HS-27A (cell line): ENCODE measurements at regions not wholly inside any gene's neighbourhood (a gene's known extent, or its start where the extent isn't known, plus 50 kb on each side); places are given as distances from the start of the nearest gene placed in this dataset.

Experiments
- DNase-seq: peaks from one replicate; pipeline ENCODE4 v3.0.0-alpha.2; 2012; ENCODE audit warnings: low read depth, missing footprints

GRCh38 chr2:22600156-22600555, 784.8 kb upstream of the KLHL29 start:
- DNase-seq: no peak

- DNase-seq: no peak
These were observed 784.0 kb upstream of the KLHL29 start for GRCh38 chr2:22600999-22601398.

DNA sequence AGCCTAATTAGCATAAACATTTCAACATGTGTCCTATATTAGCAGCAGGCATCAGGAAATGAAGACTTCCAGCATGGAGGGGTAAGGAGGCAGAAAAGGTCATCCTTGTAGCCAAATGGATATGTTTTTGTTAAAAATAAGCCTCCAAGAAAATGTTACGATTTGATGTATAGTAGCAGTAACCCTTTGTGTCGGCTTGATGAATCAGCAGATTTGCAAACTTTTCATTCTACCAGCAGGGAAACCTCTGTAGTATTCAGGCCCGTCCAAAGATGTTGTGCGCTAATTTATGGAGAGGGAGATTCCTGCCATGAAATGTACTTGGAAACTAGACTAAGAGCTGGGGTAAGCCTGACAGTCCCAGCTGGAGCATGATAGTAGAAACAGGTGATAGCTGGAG, 780.8 kb upstream of the KLHL29 start:
- no peak for DNase-seq

- DNase-seq: no peak
These were observed 768.9 kb upstream of the KLHL29 start for GRCh38 chr2:22616031-22616430.

GRCh38 chr2:22623620-22624019, 761.4 kb upstream of the KLHL29 start:
- no peak for DNase-seq

DNA sequence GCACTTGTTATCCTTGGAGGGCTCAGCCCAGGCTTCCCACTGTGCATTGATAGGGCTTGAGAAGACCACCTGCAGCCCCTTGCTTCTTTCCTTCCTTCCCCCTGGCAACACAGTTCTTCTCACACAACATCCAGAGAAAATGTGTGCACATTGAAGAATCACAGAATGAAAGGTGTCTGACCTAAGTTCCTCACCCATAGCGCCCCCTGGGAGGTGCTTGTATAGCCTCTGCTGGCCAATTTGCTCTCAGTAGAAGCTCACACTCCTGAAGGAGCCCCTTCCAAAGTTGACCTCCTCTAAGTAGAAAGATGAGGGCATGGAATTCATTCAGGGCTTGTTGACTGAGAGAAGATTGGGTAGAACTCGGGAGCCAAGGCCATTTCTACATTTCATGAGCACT, 758.4 kb upstream of the KLHL29 start:
- DNase-seq: no peak

GRCh38 chr2:22628221-22628620, 756.8 kb upstream of the KLHL29 start:
- no peak for DNase-seq

GRCh38 chr2:22628906-22629305, 756.1 kb upstream of the KLHL29 start:
- DNase-seq: no peak

GRCh38 chr2:22634167-22634566, 750.8 kb upstream of the KLHL29 start:
- no peak for DNase-seq

DNA sequence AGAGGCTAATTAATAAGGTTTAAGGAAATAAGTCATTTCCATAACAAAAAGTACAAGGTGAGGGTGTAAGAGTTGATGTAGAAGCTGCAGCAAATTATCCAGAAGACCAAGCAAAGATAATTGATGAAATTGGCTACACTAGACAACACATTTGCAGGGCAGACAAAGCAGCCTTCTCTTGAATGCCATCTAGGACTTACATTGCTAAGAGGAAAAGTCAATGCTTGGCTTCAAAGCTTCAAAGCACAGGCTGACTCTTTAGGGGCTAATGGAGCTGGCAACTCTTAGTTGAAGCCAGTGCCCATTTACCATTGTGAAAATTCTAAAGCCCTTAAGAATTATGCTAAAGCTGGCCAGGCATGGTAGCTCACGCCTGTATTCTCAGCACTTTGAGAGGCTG, 728.6 kb upstream of the KLHL29 start:
- no peak for DNase-seq

DNA sequence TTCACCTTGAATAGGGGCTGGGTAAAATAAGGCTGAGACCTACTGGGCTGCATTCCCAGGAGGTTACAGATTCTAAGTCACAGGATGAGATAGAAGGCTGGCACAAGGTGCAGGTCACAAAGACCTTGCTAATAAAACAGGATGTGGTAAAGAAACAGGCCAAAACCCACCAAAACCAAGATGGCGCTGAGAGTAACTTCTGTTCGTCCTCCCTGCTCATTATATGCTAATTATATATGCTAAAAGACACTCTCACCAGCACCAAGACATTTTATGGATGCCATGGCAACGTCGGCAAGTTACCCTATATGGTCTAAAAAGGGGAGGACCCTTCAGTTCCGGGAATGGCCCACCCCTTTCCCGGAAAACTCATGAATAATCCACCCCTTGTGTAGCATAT, 711.5 kb upstream of the KLHL29 start:
- DNase-seq: no peak

DNA sequence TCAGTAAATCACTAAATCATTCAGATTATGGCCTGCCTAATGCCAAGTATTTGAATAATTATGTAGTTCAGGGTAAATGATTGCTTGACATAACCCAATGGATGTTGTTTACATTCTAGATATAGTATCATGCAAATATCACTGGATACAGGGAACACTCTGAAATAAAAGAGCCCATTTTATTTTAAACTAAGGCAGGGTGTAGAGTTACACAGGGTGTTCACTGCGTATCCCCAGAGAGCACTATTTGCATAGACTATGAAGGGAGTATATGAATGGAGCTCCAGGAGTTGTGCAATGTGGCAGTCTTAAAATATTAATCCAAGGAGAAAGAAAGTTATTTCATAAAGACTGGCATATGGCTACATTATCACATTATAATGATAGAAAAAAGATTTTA, 701.1 kb upstream of the KLHL29 start:
- no peak for DNase-seq

DNA sequence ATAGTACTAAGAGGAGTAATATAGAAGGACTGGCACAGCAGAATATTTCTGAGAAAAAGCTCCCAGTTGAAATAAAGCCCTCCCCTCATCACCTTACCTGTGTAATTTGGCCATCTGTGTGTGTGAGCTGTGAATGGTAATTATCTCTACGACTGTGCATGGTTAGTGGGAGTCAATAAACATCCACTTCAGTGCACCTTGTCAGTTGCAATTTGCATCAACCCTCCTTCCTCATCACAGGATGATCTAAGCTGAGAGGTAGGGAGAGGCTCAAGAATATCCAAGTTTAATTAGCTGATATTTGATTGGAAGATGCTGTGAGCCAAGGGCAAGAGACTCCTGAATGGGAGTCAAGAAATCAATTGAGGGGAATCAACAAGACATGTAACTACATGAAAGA, 694.9 kb upstream of the KLHL29 start:
- DNase-seq: no peak

DNA sequence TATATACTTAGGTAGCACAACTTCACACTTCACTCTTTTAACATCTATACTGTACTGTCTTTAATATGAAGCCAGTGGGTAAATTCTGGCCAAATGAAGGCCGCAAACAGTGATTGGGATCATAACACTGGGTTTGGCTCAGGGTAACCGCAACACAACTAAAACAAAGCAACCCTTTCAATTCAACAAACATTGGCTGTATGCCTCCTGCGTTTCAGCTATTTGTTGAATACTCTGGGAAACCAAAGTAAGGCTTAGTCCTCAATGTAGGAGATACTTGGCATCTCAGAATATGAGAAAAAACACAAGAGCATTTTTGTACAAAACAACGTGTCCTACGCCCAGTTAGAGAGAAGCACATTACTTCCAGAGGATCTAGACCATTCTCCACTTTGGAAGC, 693.3 kb upstream of the KLHL29 start:
- no peak for DNase-seq

DNA sequence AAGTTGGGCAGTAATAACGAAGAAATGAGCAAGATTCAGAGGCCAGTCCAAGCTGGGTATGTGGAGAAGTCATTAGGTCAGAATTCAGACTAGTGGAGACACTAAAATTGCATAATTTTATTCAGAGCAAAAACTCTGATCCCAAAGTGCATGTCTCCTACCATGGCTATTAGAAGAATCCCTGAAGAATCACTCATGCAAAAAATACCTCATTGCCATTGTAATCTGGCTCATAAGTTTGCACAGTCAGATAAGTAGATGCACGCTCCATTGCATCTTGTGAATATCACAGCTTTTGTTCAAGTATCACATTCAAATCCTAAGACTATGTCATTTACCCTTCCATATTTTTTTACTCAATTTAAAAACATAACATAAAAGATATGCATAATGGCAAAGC, 692.2 kb upstream of the KLHL29 start:
- no peak for DNase-seq

GRCh38 chr2:22694300-22694699, 690.7 kb upstream of the KLHL29 start:
- DNase-seq: no peak

DNA sequence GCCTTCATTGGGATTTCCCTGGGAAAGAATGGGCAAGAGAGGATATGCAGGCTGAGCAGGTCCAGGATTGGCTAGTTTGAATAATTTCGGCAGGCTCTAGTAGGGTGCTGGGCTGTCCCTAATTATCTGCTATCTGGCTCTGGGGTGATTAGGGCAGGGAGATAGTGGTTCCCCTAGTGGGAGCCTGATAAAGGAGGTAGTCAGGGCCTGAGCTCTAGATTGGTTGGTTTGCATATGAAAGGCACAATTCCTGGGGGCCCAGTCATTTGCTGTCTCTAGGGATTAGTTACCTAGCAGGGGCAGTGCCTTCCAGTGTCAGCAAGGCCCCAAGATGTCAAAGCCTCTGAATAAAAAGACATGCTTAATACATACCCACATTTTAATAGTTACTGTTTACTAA, 690.1 kb upstream of the KLHL29 start:
- DNase-seq: no peak

GRCh38 chr2:22697054-22697788, 687.8 kb upstream of the KLHL29 start:
- no peak for DNase-seq

DNA sequence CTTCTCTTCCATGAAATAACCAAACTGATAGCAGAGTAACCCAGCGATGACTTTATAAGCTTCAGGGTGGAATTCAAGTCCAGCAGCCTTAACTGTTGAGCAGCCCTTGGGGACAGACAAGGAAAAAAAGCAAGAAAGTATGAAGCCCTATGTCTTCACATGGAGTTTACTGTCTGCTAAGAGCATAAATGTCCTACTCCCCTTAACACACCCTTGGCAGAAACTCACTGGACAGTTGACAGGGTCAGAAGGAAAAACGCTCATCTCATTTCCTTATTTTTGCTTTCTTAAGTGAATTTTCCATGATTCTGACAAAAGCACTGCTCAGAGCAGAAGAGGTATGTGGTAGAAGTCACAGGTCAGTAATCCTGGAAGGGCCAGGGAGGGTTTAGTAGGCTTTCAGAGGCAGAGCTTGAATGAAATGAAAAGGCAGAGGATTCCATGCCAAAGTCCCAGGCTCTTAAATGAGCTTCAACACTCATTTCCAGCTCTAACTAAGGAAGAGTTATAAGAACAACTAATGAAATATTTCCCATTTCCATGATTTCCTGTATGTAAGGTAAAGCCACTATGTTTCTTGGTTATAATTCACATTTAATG, 683.3 kb upstream of the KLHL29 start:
- no peak for DNase-seq

GRCh38 chr2:22703286-22703920, 681.6 kb upstream of the KLHL29 start:
- no peak for DNase-seq

- DNase-seq: no peak
These were observed 665.6 kb upstream of the KLHL29 start for GRCh38 chr2:22719396-22719795.

DNA sequence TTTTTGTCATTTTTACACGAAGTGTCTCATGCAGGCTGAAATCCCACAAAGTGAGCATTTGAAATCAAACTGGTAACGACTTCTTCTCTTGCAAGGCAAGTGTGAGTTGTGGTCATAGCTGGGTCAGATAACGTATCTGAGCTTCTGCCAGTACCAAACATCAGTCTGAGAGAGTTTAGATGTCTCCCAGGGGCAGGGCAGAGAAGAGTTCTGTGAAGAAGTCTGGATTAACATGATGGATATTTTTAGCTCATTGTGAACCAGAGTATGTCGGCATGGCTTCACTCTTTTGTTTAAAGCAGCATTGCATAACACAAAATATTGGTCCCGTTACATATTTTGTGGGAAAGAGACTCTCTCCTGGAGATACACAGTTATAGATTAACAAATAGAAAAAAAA, 655.5 kb upstream of the KLHL29 start:
- DNase-seq: no peak

DNA sequence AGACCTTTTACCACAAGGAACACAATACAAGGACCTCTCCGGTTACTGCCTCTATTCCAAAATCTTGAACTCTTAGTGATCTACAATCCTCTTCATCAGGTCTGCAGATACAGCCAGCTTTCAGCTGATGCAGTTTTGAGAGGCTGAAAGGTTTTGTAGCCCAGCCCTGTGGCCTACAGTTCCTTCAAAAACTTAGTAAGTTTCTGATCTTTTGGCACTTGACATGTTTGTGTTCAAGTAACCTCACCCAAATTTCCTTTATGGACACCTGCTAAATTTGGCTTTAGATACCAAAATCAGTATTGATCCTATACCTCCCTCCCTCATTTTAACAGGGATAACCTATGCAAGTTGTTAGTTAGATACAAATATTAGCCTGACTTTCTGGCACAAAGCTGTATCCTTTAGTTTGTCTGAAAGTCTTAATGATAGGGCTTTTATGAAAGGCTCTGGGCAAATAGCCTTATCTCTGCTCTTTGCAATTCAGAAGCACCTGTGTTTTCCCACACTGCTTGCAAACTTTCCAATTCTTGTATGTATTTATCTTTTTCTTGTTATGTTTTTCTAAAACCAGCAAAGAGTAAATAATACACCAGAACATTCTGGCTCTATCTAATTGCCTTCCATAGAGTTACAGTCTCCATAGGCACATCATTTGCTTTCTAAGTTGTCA, 650.5 kb upstream of the KLHL29 start:
- DNase-seq: no peak
